LoVo (cell line): ENCODE measurements at regions not wholly inside any gene's neighbourhood (a gene's known extent, or its start where the extent isn't known, plus 50 kb on each side); places are given as distances from the start of the nearest gene placed in this dataset.

Experiments used
- DNase-seq: peaks from one replicate; pipeline ENCODE4 v3.0.0-alpha.2; 2016; ENCODE audit warnings: low spot score

- DNase-seq, result no peak
Measured at GRCh38 chr11:112817376-112817775, 143.8 kb upstream of the NCAM1 start.

- DNase-seq, result no peak
Measured at GRCh38 chr11:112822478-112823274, 138.5 kb upstream of the NCAM1 start.

GRCh38 chr11:112826026-112826425 lies 135.2 kb upstream of the NCAM1 start:
- no peak for DNase-seq

GRCh38 chr11:112826788-112827187 lies 134.4 kb upstream of the NCAM1 start:
- DNase-seq, result no peak

- no peak for DNase-seq
Measured at GRCh38 chr11:112828421-112828820, 132.8 kb upstream of the NCAM1 start.

GRCh38 chr11:112829971-112830654 lies 131.1 kb upstream of the NCAM1 start:
- no peak for DNase-seq

GRCh38 chr11:112831041-112831440 lies 130.2 kb upstream of the NCAM1 start:
- no peak for DNase-seq

- DNase-seq, result no peak
Measured at GRCh38 chr11:112831969-112832766, 129.1 kb upstream of the NCAM1 start.

GRCh38 chr11:112834277-112834755 lies 126.9 kb upstream of the NCAM1 start:
- DNase-seq, result no peak

- no peak for DNase-seq
Measured at GRCh38 chr11:112835591-112836255, 125.5 kb upstream of the NCAM1 start.

- DNase-seq, result no peak
Measured at GRCh38 chr11:112836256-112836602, 125.0 kb upstream of the NCAM1 start.

- no peak for DNase-seq
Measured at GRCh38 chr11:112837162-112837826, 123.9 kb upstream of the NCAM1 start.

GRCh38 chr11:112839051-112839450 lies 122.2 kb upstream of the NCAM1 start:
- DNase-seq, result no peak

- DNase-seq, result no peak
Measured at GRCh38 chr11:112841729-112842128, 119.5 kb upstream of the NCAM1 start.

GRCh38 chr11:112842151-112842550 lies 119.1 kb upstream of the NCAM1 start:
- DNase-seq, result no peak

- DNase-seq, result no peak
Measured at GRCh38 chr11:112844517-112844916, 116.7 kb upstream of the NCAM1 start.

- DNase-seq, result no peak
Measured at GRCh38 chr11:112847568-112847967, 113.7 kb upstream of the NCAM1 start.

GRCh38 chr11:112852143-112852866 lies 108.9 kb upstream of the NCAM1 start:
- DNase-seq, result no peak

- DNase-seq, result no peak
Measured at GRCh38 chr11:112856133-112856532, 105.1 kb upstream of the NCAM1 start.

- DNase-seq, result no peak
Measured at GRCh38 chr11:112856591-112856990, 104.6 kb upstream of the NCAM1 start.
